ENCODE measurements at regions not wholly inside any gene's neighbourhood (a gene's known extent, or its start where the extent isn't known, plus 50 kb on each side); places are given as distances from the start of the nearest gene placed in this dataset.

DNA sequence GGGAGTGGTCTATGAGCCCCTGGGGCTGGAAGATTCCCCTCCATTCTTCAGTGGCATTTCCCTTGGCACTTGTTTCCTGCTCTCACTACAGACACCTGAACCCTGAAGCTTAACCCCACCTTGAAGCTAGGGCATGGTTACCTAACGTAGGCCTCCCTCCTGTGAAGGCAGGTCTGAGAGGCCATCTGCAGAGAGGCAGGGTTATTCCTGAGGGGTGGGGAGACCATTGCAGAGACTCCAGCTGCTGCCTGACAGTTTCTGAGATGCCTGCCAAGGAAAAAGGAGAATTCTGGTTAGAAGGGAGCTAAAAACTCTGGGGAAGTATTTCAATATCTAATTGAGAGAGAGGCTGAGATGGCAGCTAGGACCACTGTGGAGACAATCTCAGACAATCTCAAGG lies 119.3 kb upstream of the NDUFV2 start:
- TF ChIP-seq, protein P1, sequence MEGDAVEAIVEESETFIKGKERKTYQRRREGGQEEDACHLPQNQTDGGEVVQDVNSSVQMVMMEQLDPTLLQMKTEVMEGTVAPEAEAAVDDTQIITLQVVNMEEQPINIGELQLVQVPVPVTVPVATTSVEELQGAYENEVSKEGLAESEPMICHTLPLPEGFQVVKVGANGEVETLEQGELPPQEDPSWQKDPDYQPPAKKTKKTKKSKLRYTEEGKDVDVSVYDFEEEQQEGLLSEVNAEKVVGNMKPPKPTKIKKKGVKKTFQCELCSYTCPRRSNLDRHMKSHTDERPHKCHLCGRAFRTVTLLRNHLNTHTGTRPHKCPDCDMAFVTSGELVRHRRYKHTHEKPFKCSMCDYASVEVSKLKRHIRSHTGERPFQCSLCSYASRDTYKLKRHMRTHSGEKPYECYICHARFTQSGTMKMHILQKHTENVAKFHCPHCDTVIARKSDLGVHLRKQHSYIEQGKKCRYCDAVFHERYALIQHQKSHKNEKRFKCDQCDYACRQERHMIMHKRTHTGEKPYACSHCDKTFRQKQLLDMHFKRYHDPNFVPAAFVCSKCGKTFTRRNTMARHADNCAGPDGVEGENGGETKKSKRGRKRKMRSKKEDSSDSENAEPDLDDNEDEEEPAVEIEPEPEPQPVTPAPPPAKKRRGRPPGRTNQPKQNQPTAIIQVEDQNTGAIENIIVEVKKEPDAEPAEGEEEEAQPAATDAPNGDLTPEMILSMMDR (IDR thresholded peaks at IDR 0.05; ENCODE audit: insufficient read depth, low read depth, low read length) = no peak
- no peak for TF ChIP-seq EZH2 (IDR thresholded peaks at IDR 0.05; ENCODE audit: insufficient read depth, low read length)
